Activated CD4-positive, alpha-beta T cell treated with anti-CD3 and anti-CD28 coated beads, Interleukin-2, amount 10 ng/mL, durations not matched to agents 24 days and 14 days (primary cell): ENCODE measurements at regions not wholly inside any gene's neighbourhood (a gene's known extent, or its start where the extent isn't known, plus 50 kb on each side); places are given as distances from the start of the nearest gene placed in this dataset.

ENCODE experiments used
- DNase-seq: peaks from one replicate; pipeline ENCODE4 v3.0.0; 2022
- H3K27ac Mint-ChIP-seq: one replicate; pipeline ENCODE4 v1.8.0; 2022; ENCODE audit warnings: mild to moderate bottlenecking, mixed read lengths
- H3K27me3 Mint-ChIP-seq: one replicate; pipeline ENCODE4 v1.8.0; 2022; ENCODE audit warnings: mixed read lengths
- H3K36me3 Mint-ChIP-seq: one replicate; pipeline ENCODE4 v1.8.0; 2022; ENCODE audit warnings: low read depth, mild to moderate bottlenecking, mixed read lengths
- H3K4me1 Mint-ChIP-seq: one replicate; pipeline ENCODE4 v1.8.0; 2021; ENCODE audit warnings: mixed read lengths
- H3K4me3 Mint-ChIP-seq: one replicate; pipeline ENCODE4 v1.8.0; 2022; ENCODE audit warnings: mild to moderate bottlenecking, moderate library complexity, mixed read lengths
- H3K9me3 Mint-ChIP-seq: one replicate; pipeline ENCODE4 v1.8.0; 2021; ENCODE audit warnings: mixed read lengths
- intact Hi-C: fragments of 100-400 bp; cut with micrococcal nuclease; formaldehyde crosslinking; loops from one replicate; pipeline ENCODE4 v1.15.1; 2023

DNA sequence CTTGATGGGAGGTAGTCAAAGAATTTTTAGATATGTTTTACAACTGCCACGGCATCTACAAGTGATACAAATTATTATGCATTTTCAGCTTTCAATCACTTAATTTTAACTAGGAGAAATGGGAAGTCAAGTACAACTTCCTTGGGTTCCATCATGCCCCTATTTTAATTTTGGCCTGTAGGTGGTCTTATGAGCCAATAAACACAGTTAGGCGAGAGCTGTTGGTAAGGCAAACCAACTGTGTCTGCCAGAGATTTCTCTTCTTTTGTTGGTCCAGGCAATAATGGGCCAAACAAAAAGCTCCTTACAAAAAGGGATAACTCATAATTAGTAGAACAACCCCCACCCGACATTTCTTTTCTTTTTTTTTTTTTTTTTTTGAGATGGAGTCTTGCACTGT is 63.3 kb upstream of the ARX start:
- Mint-ChIP-seq H3K27me3 (peaks cover 5% of the 10 kb centered on the region), H3K27ac (no peak overlapping the region), H3K9me3 (no peaks in the 10 kb centered on the region), H3K36me3 (no peaks in the 10 kb centered on the region), H3K4me3 (no peak overlapping the region), H3K4me1 (peaks cover 2% of the 10 kb centered on the region)
- intact Hi-C loops = no loop called here
- DNase-seq = no peak

DNA sequence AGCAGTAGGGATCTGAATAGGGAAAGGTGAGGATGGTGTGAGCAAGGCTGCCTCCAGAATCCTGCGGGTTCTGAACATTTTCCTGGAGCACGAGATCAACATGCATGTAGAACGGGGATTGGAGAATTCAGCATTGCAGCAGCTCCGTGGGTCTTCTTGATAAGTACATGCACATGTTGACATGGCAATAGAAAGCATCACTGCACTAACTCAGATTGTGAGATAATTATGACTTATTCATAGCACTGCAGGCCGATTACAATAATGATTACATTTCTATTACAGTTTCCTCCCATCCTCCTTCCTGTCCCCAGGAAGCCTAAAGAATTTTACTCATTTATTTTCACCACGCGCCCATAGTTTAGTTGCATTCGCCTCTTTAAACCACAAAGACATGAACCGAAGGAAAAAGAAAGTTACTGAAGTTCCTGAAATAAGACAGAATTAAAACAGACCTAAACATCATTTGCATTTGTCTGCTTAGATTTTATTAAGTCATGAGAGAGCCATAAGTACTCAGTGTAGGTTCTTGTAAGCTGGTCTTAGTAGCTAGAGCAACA is 61.3 kb upstream of the ARX start:
- H3K27me3 Mint-ChIP-seq = peaks cover 5% of the 10 kb centered on the region
- no peaks in the 10 kb centered on the region for H3K36me3 Mint-ChIP-seq
- no peak overlapping the region for H3K4me3 Mint-ChIP-seq
- H3K27ac Mint-ChIP-seq = no peak overlapping the region
- peaks cover 2% of the 10 kb centered on the region for H3K4me1 Mint-ChIP-seq
- intact Hi-C loops = no loop called here
- H3K9me3 Mint-ChIP-seq = no peaks in the 10 kb centered on the region
- no peak for DNase-seq

DNA sequence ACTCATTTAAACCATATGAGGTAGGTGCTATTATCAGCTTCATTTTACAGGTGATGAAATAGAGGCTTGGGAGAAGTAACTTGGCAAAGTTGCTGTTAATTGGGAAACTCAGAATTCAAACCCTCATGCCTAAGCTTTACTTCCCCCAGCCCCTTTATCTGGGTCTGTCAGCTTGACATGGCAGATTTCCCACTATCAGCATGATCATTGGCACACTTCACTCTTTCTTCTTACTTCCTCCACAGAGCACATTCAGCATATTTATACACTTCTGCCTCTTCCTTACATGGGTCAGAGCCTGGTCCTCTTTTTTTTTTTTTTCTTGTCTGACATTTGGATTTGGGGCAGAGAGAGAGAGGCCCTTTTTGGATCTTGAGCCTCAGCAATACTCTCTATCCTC is 56.5 kb upstream of the ARX start:
- Mint-ChIP-seq H3K9me3 (no peaks in the 10 kb centered on the region), H3K27me3 (peaks cover 4% of the 10 kb centered on the region), H3K4me1 (peaks cover 11% of the 10 kb centered on the region), H3K27ac (no peak overlapping the region), H3K36me3 (no peaks in the 10 kb centered on the region), H3K4me3 (no peak overlapping the region)
- intact Hi-C loops = no loop called here
- no peak for DNase-seq

DNA sequence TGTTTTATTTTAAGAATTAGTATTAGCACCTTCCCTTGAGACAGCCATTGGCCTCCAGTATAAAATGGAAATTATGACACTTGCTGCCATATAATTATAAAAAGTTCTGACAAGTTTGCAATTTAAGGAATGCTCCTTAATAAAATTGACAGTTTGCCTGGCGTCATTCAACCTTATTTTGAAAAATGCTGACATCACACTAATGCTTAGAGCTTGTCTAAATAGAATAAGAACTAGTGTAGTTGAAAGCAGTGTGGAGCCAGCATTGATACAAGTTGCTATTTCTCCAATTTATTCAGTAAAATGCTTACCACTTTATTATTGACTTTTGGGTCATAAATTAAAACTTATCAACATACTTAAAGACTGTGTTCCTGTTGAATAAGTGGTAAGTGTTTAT is 54.3 kb upstream of the ARX start:
- Mint-ChIP-seq H3K27ac (no peak overlapping the region), H3K9me3 (no peaks in the 10 kb centered on the region), H3K36me3 (no peaks in the 10 kb centered on the region), H3K4me3 (no peak overlapping the region), H3K4me1 (peaks cover 9% of the 10 kb centered on the region), H3K27me3 (no peaks in the 10 kb centered on the region)
- no peak for DNase-seq
- intact Hi-C loops = no loop called here

DNA sequence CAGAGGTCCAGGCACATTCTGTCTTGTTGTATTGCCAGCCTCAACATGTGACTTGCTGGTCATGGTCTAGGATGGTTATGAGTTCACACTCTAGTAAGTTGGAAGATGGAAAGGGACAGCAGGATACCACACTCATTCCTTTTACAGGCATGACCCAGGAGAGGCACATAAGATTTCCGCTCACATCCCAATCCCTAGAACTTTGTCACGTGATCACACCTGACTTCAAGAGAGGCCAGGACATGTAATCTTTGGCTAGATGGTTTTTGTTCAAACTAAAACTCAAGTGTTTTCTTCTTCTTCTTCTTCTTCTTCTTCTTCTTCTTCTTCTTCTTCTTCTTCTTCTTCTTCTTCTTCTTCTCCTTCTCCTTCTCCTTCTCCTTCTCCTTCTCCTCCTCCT is 53.4 kb upstream of the ARX start:
- no peaks in the 10 kb centered on the region for H3K36me3 Mint-ChIP-seq
- H3K9me3 Mint-ChIP-seq = no peaks in the 10 kb centered on the region
- H3K4me3 Mint-ChIP-seq = no peak overlapping the region
- peaks cover 9% of the 10 kb centered on the region for H3K4me1 Mint-ChIP-seq
- intact Hi-C loops = no loop called here
- DNase-seq = no peak
- no peak overlapping the region for H3K27ac Mint-ChIP-seq
- H3K27me3 Mint-ChIP-seq = no peaks in the 10 kb centered on the region

DNA sequence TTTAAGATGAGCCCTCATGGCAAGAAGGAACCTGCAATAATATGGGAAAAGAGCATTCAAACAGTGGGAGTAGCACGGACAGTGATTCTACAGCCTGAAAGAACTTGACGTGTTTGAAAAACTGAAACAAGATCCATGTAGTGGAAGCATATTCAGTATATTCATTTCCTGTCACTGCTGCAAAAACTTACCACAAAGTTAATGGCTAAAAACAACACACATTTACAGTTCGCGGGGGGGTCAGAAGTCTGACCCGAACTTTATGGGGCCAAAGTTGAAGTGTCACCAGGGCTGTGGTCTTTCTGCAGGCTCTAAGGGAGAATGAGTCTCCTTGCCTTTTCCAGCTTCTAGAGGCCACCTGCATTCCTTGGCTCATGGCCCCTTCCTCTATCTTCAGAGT is 52.6 kb upstream of the ARX start:
- Mint-ChIP-seq H3K27me3 (no peaks in the 10 kb centered on the region), H3K4me3 (no peak overlapping the region), H3K4me1 (peaks cover 9% of the 10 kb centered on the region), H3K27ac (no peak overlapping the region), H3K9me3 (no peaks in the 10 kb centered on the region), H3K36me3 (no peaks in the 10 kb centered on the region)
- intact Hi-C loops = no loop called here
- no peak for DNase-seq

DNA sequence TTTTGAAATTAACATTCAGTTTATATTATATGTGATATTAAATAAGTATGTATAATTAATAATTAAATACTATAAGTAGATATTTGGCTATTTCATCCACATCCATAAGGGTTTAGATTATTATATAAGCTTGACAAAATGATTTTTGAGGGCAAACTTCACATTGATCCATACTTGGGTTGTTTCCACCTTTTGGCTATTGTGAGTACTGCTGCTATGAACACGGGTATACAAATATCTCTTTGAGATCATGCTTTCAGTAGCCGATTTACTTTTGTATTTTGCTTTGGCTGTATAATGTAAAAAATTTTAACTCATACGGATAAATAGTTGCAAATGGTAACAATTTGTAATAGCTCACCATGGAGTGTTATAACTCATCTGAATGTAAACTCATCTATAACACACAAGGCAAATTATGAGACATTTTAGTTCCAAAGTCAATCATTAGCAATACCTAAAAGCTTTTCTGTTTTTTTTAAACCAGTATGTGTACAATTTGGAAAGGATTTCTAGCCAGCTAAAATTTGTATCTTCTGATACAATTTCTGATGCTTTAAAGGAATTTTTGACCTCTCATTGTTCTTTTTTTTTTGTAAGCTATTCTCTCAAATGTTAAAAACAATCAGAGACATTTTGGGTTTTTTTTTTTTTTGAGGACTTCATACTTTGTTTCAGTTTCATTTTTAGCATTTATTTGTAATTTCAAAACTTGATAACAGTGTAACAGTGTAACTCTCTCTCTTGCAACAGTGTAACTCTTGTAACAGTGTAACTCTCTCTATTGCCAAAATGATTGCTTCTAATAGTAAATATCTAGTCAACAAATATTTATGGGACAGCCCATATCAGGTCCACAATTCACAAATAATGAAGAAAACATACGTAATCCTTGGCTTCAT is 51.8 kb upstream of the ARX start:
- H3K27me3 Mint-ChIP-seq = no peaks in the 10 kb centered on the region
- H3K36me3 Mint-ChIP-seq = no peaks in the 10 kb centered on the region
- no peak for DNase-seq
- H3K4me3 Mint-ChIP-seq = peak overlapping the region; percentile 41
- intact Hi-C loops = no loop called here
- H3K4me1 Mint-ChIP-seq = peaks cover 9% of the 10 kb centered on the region
- H3K9me3 Mint-ChIP-seq = no peaks in the 10 kb centered on the region
- H3K27ac Mint-ChIP-seq = peak overlapping the region; percentile 48

DNA sequence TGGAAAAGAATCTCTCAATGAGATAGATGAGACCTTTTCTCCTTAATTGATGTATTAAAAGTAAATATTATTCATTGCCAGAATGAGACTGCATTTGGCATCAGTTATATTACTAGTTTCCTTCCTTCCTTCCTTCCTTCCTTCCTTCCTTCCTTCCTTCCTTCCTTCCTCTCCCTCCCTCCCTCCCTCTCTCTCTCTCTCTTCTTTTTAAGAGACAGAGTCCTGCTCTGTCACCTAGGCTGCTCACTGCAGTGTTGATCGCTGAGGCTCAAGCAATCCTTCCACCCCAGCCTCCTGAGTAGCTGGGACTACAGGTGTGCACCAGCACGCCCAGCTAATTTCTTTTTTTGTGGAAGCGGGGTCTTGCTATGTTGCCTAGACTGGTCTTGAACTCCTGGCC is 50.4 kb upstream of the ARX start:
- H3K9me3 Mint-ChIP-seq = no peaks in the 10 kb centered on the region
- no peaks in the 10 kb centered on the region for H3K36me3 Mint-ChIP-seq
- H3K4me1 Mint-ChIP-seq = peaks cover 9% of the 10 kb centered on the region
- no peak overlapping the region for H3K4me3 Mint-ChIP-seq
- H3K27ac Mint-ChIP-seq = no peak overlapping the region
- H3K27me3 Mint-ChIP-seq = no peaks in the 10 kb centered on the region
- no peak for DNase-seq
- intact Hi-C loops = no loop called here
